Umbilical cord (tissue), 1 donor: ENCODE measurements at regions not wholly inside any gene's neighbourhood (a gene's known extent, or its start where the extent isn't known, plus 50 kb on each side); places are given as distances from the start of the nearest gene placed in this dataset.
"Not testable (repeated sequence)": the region's sequence is repeated elsewhere in the genome, so short reads cannot be mapped to it uniquely, and the experiment has no call there.

Experiments used
- DNase-seq: peaks from one replicate; pipeline ENCODE4 v3.0.0-alpha.2; 2015; ENCODE audit warnings: low spot score

DNA sequence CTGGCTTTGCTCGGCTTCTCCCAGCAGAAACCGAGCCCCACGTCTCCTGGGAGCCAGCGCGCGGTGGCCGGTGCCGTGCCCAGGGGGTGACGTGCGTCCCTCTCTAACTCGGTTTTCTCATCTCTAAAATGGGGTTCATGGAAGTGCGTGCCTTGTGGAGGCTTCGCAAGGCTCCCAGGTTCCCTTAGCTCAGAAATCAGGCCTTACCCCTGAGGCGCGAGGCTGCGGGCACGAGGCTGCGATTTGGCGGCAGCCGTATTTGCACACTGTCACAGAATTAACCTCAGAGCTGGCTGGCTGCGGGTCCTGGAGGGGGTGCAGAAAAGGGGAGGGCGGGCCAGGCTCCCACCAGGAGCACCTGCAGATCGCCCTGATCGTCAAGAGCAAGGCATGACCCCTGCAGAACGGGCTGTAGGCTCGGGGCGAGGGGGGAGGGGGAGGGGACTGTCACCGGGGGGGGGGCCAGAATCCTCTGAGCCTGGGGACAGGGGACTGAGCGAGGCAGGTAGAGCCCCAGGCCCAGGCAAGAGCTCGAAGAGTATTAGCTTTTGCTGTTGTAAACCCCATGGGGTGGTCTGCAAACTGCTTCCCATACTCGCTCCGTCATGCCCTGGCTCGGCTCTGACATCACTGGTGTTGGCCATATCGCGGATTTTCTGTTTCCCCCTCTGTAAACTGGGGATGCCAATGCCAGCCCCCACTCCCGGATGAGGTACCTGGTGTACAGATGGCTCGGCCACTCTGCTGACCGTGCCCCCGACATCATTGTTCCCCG lies 62.2 kb downstream of the CCNE1 start:
- DNase-seq, result no peak

DNA sequence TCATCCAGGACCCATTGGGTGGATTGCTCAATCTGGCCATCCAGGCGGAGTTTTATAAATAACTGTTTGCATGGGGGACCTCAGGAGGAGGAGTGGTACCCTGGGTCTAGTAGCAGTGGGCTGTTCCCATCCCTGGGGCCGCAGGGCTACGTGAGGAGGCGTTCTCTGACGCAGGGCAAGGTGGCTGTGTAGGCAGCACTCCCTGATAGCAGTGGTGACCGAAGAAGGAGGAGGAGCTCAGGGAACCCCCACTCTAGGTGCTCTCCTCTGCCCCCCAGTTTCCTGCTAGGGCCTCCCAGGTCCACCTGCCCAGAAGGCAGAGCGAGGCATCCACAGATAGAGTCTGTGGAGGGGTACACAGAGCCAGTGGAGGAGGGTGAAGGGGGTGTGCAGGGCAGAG lies 64.1 kb downstream of the CCNE1 start:
- no peak for DNase-seq

DNA sequence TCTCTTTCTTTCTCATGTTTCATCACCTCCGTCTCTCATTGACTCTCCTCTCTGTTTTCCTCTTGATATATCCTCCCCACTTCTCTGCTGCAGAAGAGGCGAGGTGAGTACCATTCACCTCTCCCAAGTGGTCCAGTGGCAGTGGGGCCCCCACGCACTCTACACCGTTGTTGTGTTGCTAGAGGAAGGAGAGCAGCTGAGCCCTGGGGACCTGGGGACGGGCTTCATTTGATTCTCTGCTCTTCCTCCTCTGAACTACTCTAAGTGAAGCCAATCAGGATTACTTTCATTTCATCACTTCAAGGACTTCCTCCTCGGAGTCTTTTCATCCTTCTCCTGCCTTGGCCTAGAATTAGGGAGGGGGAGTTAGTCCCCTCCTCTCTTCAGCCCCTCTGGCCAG lies 64.6 kb downstream of the CCNE1 start:
- no peak for DNase-seq

- not testable (repeated sequence) for DNase-seq
Measured at GRCh38 chr19:29876908-29877307, 65.1 kb downstream of the CCNE1 start.

DNA sequence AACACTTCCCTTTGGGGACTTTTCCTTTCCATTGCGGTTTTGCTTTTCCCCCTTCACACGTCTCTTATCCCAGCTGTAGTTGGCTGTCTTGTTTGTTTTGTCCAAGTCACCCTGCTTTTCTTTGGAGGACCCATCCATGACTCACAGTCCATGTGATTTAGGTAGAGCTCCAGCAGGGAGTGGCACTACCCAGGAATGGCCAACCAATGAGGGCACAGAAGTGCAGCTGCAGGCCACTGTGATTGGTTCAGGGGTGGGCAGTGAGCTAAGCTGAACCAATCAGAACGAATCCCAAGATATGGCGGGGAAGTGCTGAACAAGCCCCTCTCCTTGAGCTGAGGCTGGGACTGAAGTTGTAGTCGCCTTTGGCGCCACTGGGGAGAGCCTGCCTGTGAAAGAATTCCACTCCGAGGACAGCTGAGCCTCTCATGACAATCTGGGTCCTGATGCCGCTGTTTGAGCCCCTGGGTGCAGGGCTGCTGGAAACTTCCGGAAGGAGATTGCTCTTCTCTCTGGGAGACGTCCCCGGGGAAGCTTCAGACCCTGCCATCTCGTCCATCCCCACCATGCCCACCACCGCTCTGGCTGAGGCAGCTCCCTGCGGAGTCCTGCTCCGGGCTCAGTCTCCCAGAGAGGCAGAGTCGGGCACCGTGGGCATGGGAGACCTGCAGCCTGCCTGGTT lies 62.9 kb upstream of the URI1 start:
- no peak for DNase-seq

DNA sequence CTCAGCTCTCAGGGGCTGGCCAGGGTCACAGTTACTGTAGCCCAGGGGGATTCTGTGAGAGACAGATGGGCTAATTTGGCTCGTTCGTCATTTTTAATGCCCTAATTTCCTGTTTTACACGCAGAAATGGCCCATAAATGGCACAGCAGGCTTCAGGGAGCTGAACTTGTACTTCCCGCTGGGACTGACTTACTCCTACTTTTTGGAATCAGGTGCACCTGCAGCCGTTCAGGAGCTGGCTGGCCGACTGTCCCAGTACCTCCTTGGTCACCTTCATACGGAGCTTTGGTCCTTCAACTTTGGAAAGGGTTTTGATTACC lies 62.4 kb upstream of the URI1 start:
- no peak for DNase-seq

- DNase-seq, result no peak
Measured at GRCh38 chr19:29880498-29881081, 61.4 kb upstream of the URI1 start.

- DNase-seq, result no peak
Measured at GRCh38 chr19:29881386-29881785, 60.7 kb upstream of the URI1 start.

DNA sequence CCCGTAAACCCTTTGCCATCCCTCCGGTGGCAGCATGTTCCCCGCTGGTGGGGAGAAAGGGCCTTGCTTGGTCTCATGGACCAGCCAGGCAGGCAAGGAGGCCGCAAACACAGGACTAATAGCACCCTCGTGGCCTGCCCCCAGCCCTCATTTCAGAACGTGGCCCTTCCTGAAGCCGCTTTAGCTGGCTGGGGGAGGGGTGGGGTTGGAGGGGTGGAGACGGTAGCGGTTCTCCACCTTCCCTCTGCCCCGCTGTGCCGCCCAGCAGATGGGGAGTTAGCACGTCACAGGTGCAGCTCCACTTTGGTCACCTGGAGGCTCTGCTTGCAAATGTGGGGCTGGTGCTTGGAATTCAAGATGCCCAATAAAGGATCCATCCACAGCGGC lies 59.3 kb upstream of the URI1 start:
- DNase-seq, result no peak

DNA sequence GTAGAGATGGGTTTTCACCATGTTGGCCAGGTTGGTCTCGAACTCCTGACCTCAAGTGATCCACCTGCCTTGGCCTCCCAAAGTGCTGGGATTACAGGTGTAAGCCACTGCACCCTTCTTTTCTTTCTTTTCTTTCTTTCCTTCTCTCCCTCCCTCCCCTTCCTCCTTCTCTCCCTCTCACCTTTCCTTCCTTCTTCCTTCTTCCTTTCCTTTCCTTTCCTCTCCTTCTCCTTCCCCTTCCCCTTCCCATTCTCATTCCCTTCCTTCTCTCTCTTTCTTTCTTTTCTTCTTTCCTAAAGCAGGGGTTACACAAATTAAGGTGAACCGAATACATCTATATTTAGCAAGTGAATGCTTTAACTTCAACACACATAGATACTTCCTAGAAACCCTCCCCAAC lies 58.0 kb upstream of the URI1 start:
- no peak for DNase-seq

DNA sequence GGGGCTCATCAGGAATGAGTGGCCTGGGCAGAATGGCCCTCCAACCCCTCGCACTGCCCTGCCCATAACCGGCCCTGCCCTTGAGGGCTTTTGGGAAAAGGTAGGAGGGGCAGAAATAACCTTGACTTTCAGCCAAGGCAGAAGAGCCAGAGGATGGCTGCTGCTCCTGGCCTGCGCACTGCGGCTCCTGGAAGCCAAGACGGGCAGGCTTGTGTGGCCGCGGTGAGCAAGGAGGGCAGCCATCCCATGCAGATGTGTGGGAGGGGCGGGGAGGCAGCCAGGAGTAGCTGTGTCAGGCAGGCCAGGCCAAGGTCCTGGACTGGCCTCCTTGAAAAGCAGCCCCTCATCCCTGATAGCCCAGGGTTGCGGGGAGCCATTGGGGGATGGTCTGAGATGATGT lies 57.6 kb upstream of the URI1 start:
- DNase-seq, result no peak

DNA sequence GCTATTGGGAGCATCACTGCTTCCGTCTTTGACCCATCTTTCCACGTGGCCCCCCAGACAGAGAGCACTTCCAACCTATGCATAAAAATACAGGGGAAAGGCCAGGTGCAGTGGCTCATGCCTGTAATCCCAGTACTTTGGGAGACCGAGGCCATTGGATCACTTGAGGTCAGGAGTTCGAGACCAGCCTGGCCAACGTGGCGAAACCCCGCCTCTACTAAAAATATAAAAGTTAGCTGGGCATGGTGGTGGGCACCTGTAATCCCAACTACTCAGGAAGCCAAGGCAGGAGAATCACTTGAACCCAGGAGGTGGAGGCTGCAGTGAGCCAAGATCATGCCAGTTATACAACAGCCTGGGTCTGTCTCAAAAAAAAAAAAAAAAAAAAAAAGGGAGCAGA lies 55.9 kb upstream of the URI1 start:
- not testable (repeated sequence) for DNase-seq

GRCh38 chr19:29886586-29886985 lies 55.5 kb upstream of the URI1 start:
- no peak for DNase-seq

GRCh38 chr19:29887442-29887855 lies 54.6 kb upstream of the URI1 start:
- DNase-seq, result peak; percentile 87

DNA sequence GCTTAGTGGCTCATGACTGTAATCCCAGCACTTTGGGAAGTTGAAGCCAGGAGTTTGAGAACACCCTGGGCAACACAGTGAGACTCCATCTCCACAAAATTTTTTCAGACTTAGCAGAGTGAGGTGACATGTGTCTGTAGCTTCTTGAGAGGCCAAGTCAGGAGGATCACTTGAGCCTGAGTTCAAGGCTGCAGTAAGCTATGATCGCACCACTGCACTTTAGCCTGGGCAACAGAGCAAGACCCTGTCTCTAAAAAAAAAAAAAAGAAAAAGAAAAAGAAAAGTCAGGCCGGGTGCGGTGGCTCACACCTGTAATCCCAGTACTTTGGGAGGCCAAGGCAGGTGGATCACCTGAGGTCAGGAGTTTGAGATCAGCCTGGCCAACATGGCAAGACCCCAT lies 54.0 kb upstream of the URI1 start:
- DNase-seq, result not testable (repeated sequence)

- no peak for DNase-seq
Measured at GRCh38 chr19:29889702-29890101, 52.3 kb upstream of the URI1 start.

- no peak for DNase-seq
Measured at GRCh38 chr19:29890392-29890791, 51.6 kb upstream of the URI1 start.
